ENCODE measurements at regions not wholly inside any gene's neighbourhood (a gene's known extent, or its start where the extent isn't known, plus 50 kb on each side); places are given as distances from the start of the nearest gene placed in this dataset.
"Not testable (repeated sequence)": the region's sequence is repeated elsewhere in the genome, so short reads cannot be mapped to it uniquely, and the experiment has no call there.

GRCh38 chr4:107391009-107391629, 328.9 kb downstream of the PAPSS1 start:
- DNase-seq (ENCODE audit: low read depth), result no peak

- DNase-seq (ENCODE audit: low read depth), result no peak
Measured at GRCh38 chr4:107389965-107390364, 330.1 kb downstream of the PAPSS1 start.

GRCh38 chr4:107388736-107389274, 331.2 kb downstream of the PAPSS1 start:
- no peak for DNase-seq (ENCODE audit: low read depth)

- DNase-seq (ENCODE audit: low read depth), result peak; percentile 49
Measured at GRCh38 chr4:107380836-107381438, 339.1 kb downstream of the PAPSS1 start.

GRCh38 chr4:107380190-107380589, 339.8 kb downstream of the PAPSS1 start:
- DNase-seq (ENCODE audit: low read depth), result peak; percentile 9

- DNase-seq (ENCODE audit: low read depth), result peak; percentile 52
Measured at GRCh38 chr4:107379054-107379869, 340.8 kb downstream of the PAPSS1 start.

- no peak for DNase-seq (ENCODE audit: low read depth)
Measured at GRCh38 chr4:107376293-107376692, 340.2 kb upstream of the DKK2 start.

GRCh38 chr4:107366900-107367299, 330.8 kb upstream of the DKK2 start:
- no peak for DNase-seq (ENCODE audit: low read depth)

GRCh38 chr4:107366016-107366735, 330.1 kb upstream of the DKK2 start:
- no peak for DNase-seq (ENCODE audit: low read depth)

GRCh38 chr4:107363125-107363524, 327.0 kb upstream of the DKK2 start:
- DNase-seq (ENCODE audit: low read depth), result no peak

GRCh38 chr4:107359208-107359607, 323.1 kb upstream of the DKK2 start:
- no peak for DNase-seq (ENCODE audit: low read depth)

- DNase-seq (ENCODE audit: low read depth), result peak; percentile 34
Measured at GRCh38 chr4:107354304-107354703, 318.2 kb upstream of the DKK2 start.

- DNase-seq (ENCODE audit: low read depth), result no peak
Measured at GRCh38 chr4:107351196-107351595, 315.1 kb upstream of the DKK2 start.

- DNase-seq (ENCODE audit: low read depth), result no peak
Measured at GRCh38 chr4:107349732-107350131, 313.6 kb upstream of the DKK2 start.

GRCh38 chr4:107349266-107349665, 313.2 kb upstream of the DKK2 start:
- DNase-seq (ENCODE audit: low read depth), result peak; percentile 60

GRCh38 chr4:107348188-107349050, 312.3 kb upstream of the DKK2 start:
- DNase-seq (ENCODE audit: low read depth), result no peak

GRCh38 chr4:107333518-107333917, 297.4 kb upstream of the DKK2 start:
- no peak for DNase-seq (ENCODE audit: low read depth)

GRCh38 chr4:107332656-107333055, 296.5 kb upstream of the DKK2 start:
- DNase-seq (ENCODE audit: low read depth), result not testable (repeated sequence)

GRCh38 chr4:107330916-107331315, 294.8 kb upstream of the DKK2 start:
- DNase-seq (ENCODE audit: low read depth), result no peak

GRCh38 chr4:107319386-107319785, 283.3 kb upstream of the DKK2 start:
- no peak for DNase-seq (ENCODE audit: low read depth)

- DNase-seq (ENCODE audit: low read depth), result no peak
Measured at GRCh38 chr4:107318078-107318477, 282.0 kb upstream of the DKK2 start.
